OCI-LY3 (cell line): ENCODE measurements at regions not wholly inside any gene's neighbourhood (a gene's known extent, or its start where the extent isn't known, plus 50 kb on each side); places are given as distances from the start of the nearest gene placed in this dataset.

Source experiments
- H2AFZ ChIP-seq: fragments of 200-600, 300-600 bp; shearing (Covaris generic); 2 replicates; pipeline ENCODE4 v1.6.0; 2014; ENCODE audit warnings: antibody characterized with exemption, low read depth, low read length
- H3K27ac ChIP-seq: fragments of 200-600, 300-600 bp; sonication (generic); 2 replicates; pipeline ENCODE4 v1.5.1; 2014; ENCODE audit warnings: mild to moderate bottlenecking, low read length, moderate library complexity, mixed read lengths
- H3K27me3 ChIP-seq: fragments of 200-600, 300-600 bp; sonication (generic); 2 replicates; pipeline ENCODE4 v1.6.1; 2014; ENCODE audit warnings: low read depth, low read length, mixed read lengths
- H3K36me3 ChIP-seq: fragments of 200-600, 300-600 bp; sonication (generic); replicated peaks from 2 replicates; pipeline ENCODE3; 2014; ENCODE audit warnings: low read depth, low read length, mixed read lengths
- H3K4me1 ChIP-seq: fragments of 300-600, 200-600 bp; sonication (generic); 2 replicates; pipeline ENCODE4 v1.6.1; 2014; ENCODE audit warnings: low read length, mixed read lengths
- H3K4me2 ChIP-seq: fragments of 200-600, 300-600 bp; sonication (generic); 2 replicates; pipeline ENCODE4 v1.6.1; 2014; ENCODE audit warnings: low read length, mixed read lengths
- H3K4me3 ChIP-seq: fragments of 300-600, 200-600 bp; sonication (generic); 2 replicates; pipeline ENCODE4 v1.5.1; 2014; ENCODE audit warnings: antibody characterized with exemption, mild to moderate bottlenecking, low read length, moderate library complexity
- H3K79me2 ChIP-seq: fragments of 300-600, 200-600 bp; shearing (Covaris generic); 2 replicates; pipeline ENCODE4 v1.6.1; 2014; ENCODE audit warnings: mild to moderate bottlenecking, low read length, mixed read lengths
- H3K9ac ChIP-seq: fragments of 300-600, 200-600 bp; shearing (Covaris generic); 2 replicates; pipeline ENCODE4 v1.6.0; 2014; ENCODE audit warnings: mild to moderate bottlenecking, low read length, moderate library complexity
- H3K9me3 ChIP-seq: fragments of 200-600, 300-600 bp; shearing (Covaris generic); 2 replicates; pipeline ENCODE4 v1.6.1; 2014; ENCODE audit warnings: low read length, mixed read lengths; ENCODE audit not compliant: insufficient read depth
- H4K20me1 ChIP-seq: fragments of 200-600, 300-600 bp; sonication (generic); 2 replicates; pipeline ENCODE4 v1.6.1; 2016; ENCODE audit warnings: low read length, mixed read lengths; ENCODE audit not compliant: insufficient read depth
- CTCF ChIP-seq: fragments of 200-600, 300-600 bp; sonication (generic); IDR thresholded peaks from 2 replicates; pipeline ENCODE4 v1.5.1; 2014; ENCODE audit warnings: antibody characterized with exemption, low read length, low read depth
- EZH2phosphoT487 ChIP-seq: fragments of 200-600 bp; shearing (Covaris generic); IDR thresholded peaks from 2 replicates; pipeline ENCODE4 v1.6.1; 2018; ENCODE audit warnings: antibody characterized with exemption, mixed run types, low read depth

GRCh38 chr14:58765843-58766242 is 128.1 kb downstream of the DACT1 start:
- H3K27ac ChIP-seq: no peak overlapping the region
- no peaks in the 10 kb centered on the region for H4K20me1 ChIP-seq
- H3K4me2 ChIP-seq: no peak overlapping the region
- H2AFZ ChIP-seq: no peak overlapping the region
- no peak for TF ChIP-seq EZH2phosphoT487
- H3K9ac ChIP-seq: no peak overlapping the region
- no peaks in the 10 kb centered on the region for H3K4me1 ChIP-seq
- H3K27me3 ChIP-seq: no peaks in the 10 kb centered on the region
- H3K4me3 ChIP-seq: no peak overlapping the region
- H3K79me2 ChIP-seq: no peaks in the 10 kb centered on the region
- H3K9me3 ChIP-seq: no peaks in the 10 kb centered on the region
- H3K36me3 ChIP-seq: no peaks in the 10 kb centered on the region

GRCh38 chr14:58769011-58769643 is 131.4 kb downstream of the DACT1 start:
- H4K20me1 ChIP-seq: no peaks in the 10 kb centered on the region
- no peaks in the 10 kb centered on the region for H3K79me2 ChIP-seq
- H3K9ac ChIP-seq: no peak overlapping the region
- H3K27me3 ChIP-seq: no peaks in the 10 kb centered on the region
- H3K4me3 ChIP-seq: no peak overlapping the region
- TF ChIP-seq CTCF (no peak), EZH2phosphoT487 (no peak)
- no peak overlapping the region for H3K4me2 ChIP-seq
- H3K36me3 ChIP-seq: no peaks in the 10 kb centered on the region
- H2AFZ ChIP-seq: no peak overlapping the region
- no peak overlapping the region for H3K27ac ChIP-seq
- H3K4me1 ChIP-seq: no peaks in the 10 kb centered on the region
- H3K9me3 ChIP-seq: no peaks in the 10 kb centered on the region

DNA sequence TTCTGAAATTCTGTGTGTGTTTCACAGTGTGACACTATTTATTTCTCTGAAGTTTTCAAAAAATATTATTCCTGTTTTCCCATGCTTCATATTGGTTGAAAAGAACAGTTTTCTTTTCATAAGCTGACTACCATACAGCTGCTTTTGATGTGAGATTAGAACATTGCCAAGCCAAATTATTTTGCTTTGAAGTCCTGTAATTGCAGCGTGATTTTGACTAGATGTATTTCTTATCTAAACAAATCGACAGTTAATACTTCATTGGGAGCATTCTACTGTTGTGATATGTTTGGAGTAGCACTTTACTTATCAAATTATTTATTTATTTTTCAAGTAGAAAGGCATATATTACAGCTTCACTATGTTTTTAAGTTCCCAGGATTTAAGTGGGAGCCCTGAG is 132.0 kb downstream of the DACT1 start:
- Histone ChIP-seq H4K20me1 (no peaks in the 10 kb centered on the region), H3K36me3 (no peaks in the 10 kb centered on the region), H3K9ac (no peak overlapping the region), H3K79me2 (no peaks in the 10 kb centered on the region), H3K27ac (no peak overlapping the region), H3K4me1 (no peaks in the 10 kb centered on the region), H2AFZ (no peak overlapping the region), H3K9me3 (no peaks in the 10 kb centered on the region), H3K27me3 (no peaks in the 10 kb centered on the region), H3K4me2 (no peak overlapping the region), H3K4me3 (no peak overlapping the region)
- TF ChIP-seq CTCF: no peak
- TF ChIP-seq EZH2phosphoT487: no peak

GRCh38 chr14:58770491-58770982 is 132.8 kb downstream of the DACT1 start:
- no peaks in the 10 kb centered on the region for H3K79me2 ChIP-seq
- no peak overlapping the region for H3K27ac ChIP-seq
- H2AFZ ChIP-seq: no peak overlapping the region
- H4K20me1 ChIP-seq: no peaks in the 10 kb centered on the region
- no peaks in the 10 kb centered on the region for H3K4me1 ChIP-seq
- no peak overlapping the region for H3K4me2 ChIP-seq
- no peak overlapping the region for H3K4me3 ChIP-seq
- no peaks in the 10 kb centered on the region for H3K27me3 ChIP-seq
- TF ChIP-seq EZH2phosphoT487 (no peak), CTCF (no peak)
- no peaks in the 10 kb centered on the region for H3K36me3 ChIP-seq
- H3K9me3 ChIP-seq: no peaks in the 10 kb centered on the region
- H3K9ac ChIP-seq: no peak overlapping the region
